WERI-Rb-1 (cell line): ENCODE measurements at regions not wholly inside any gene's neighbourhood (a gene's known extent, or its start where the extent isn't known, plus 50 kb on each side); places are given as distances from the start of the nearest gene placed in this dataset.

Source experiments
- DNase-seq: peaks from one replicate; pipeline ENCODE4 v3.0.0-alpha.2; 2020
- H3K27ac ChIP-seq: fragments of 250-450 bp; sonication (Bioruptor Pico); 2 replicates; pipeline ENCODE4 v1.5.1; 2020; ENCODE audit warnings: mild to moderate bottlenecking, moderate library complexity
- H3K27me3 ChIP-seq: fragments of 250-450 bp; sonication (Bioruptor Pico); 2 replicates; pipeline ENCODE4 v1.5.1; 2021; ENCODE audit warnings: mild to moderate bottlenecking, low read depth, moderate library complexity; ENCODE audit not compliant: insufficient read depth, severe bottlenecking
- H3K36me3 ChIP-seq: fragments of 250-450 bp; sonication (Bioruptor Pico); 2 replicates; pipeline ENCODE4 v1.5.1; 2020; ENCODE audit warnings: mild to moderate bottlenecking, moderate library complexity
- H3K4me3 ChIP-seq: 2 replicates; pipeline ENCODE4 v1.5.1; 2011; ENCODE audit warnings: low read depth, mild to moderate bottlenecking, control low read depth, low read length
- H3K9me3 ChIP-seq: fragments of 250-450 bp; sonication (Bioruptor Pico); 2 replicates; pipeline ENCODE4 v1.5.1; 2021; ENCODE audit warnings: mild to moderate bottlenecking, moderate library complexity; ENCODE audit not compliant: severe bottlenecking
- TF ChIP-seq, protein P1 (sequence below): IDR thresholded peaks from 2 replicates; pipeline ENCODE4 v1.5.1; 2011; ENCODE audit warnings: low read depth, mild to moderate bottlenecking, control low read depth, inconsistent platforms, low read length

DNA sequence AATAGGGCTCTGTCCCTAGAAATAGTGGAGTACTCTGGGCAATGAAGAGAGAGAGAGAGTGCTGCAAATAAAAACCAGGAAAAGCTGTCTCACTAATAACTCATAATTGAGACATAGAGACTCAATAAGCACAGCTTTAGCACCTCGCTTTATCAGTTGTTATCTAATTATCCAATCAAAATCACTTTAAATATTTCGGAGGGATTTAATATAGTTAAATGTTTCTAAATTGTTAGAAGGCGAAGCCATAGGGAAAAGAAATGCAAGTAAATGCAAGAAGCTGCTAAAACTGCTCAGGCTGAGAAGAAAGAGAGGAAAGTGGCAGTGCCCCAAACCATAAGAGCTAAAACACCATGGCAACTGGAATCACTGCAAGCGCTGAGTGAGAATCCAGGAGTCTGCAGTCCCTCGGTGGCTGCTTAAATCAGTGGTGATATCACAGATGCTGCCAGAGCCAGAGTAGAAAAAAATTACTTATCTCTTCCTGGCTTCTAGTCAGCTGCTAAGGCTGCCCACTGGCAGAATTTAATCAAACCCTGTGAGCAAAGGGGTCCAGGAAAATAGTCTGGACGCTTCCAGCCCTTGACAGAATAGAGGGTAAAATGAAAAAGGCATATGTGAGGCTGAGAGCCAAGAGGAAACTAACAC is 150.4 kb upstream of the CHRM2 start:
- no peak overlapping the region for H3K4me3 ChIP-seq
- no peaks in the 10 kb centered on the region for H3K36me3 ChIP-seq
- no peaks in the 10 kb centered on the region for H3K9me3 ChIP-seq
- TF ChIP-seq, protein P1, sequence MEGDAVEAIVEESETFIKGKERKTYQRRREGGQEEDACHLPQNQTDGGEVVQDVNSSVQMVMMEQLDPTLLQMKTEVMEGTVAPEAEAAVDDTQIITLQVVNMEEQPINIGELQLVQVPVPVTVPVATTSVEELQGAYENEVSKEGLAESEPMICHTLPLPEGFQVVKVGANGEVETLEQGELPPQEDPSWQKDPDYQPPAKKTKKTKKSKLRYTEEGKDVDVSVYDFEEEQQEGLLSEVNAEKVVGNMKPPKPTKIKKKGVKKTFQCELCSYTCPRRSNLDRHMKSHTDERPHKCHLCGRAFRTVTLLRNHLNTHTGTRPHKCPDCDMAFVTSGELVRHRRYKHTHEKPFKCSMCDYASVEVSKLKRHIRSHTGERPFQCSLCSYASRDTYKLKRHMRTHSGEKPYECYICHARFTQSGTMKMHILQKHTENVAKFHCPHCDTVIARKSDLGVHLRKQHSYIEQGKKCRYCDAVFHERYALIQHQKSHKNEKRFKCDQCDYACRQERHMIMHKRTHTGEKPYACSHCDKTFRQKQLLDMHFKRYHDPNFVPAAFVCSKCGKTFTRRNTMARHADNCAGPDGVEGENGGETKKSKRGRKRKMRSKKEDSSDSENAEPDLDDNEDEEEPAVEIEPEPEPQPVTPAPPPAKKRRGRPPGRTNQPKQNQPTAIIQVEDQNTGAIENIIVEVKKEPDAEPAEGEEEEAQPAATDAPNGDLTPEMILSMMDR: no peak
- DNase-seq: no peak
- H3K27ac ChIP-seq: no peak overlapping the region
- no peaks in the 10 kb centered on the region for H3K27me3 ChIP-seq

DNA sequence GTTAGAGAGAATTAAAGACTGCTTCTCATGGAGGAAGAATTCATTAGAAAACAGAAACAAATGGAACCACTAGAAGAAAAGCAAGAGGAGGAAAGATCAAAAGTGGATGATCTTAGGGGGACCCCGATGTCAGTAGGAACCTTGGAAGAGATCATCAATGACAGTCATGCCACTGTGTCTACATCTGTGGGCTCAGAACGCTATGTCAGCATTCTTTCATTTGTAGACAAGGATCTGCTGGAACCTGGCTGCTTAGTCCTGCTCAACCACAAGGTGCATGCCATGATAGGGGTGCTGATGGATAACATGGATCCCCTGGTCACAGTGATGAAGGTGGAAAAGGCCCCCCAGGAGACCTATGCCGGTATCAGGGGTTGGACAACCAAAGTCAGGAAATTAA is 154.4 kb upstream of the CHRM2 start:
- no peak for DNase-seq
- Histone ChIP-seq H3K9me3 (no peaks in the 10 kb centered on the region), H3K36me3 (no peaks in the 10 kb centered on the region), H3K27me3 (no peaks in the 10 kb centered on the region), H3K4me3 (no peak overlapping the region), H3K27ac (no peak overlapping the region)
- TF ChIP-seq, protein P1: no peak

DNA sequence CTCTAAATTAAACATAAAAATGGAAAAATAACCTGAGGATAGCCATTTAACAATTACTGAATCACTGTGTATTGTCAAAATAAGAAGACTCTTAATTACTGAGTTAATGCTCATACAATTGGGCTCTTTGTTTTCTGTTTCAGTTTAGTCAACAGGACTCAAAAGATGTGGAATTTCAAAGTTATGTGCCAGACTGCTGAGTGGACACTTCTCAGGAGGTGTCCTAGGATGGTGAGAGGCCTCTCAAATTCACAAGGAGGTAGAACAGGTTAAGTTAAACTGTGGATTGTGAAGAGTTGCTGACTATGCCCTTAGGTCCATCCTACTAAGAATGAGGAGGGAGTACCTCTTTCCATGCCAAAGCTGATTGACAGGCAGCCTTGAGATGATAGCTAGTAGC is 157.7 kb upstream of the CHRM2 start:
- Histone ChIP-seq H3K4me3 (no peak overlapping the region), H3K27me3 (no peaks in the 10 kb centered on the region), H3K27ac (no peak overlapping the region), H3K36me3 (no peaks in the 10 kb centered on the region), H3K9me3 (no peaks in the 10 kb centered on the region)
- TF ChIP-seq, protein P1: no peak
- DNase-seq: no peak

DNA sequence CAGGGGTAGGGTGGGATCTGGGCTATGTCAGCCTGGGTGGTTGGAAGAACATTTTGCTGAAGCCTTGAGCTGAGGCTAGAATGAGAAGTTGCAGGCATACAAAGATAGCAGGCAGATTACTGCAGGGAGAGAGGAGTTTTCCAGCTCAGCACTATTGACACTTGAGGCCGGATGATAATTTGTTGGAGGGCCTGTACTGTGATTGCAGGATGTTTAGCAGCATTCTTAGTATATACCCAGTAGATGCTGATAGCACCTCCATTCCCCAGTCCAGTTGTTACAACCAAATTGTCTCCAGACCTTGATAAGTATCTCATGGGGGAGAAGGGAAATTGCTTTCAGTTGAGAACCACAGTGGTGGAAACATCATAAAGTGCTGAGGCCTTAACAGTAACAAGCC is 158.6 kb upstream of the CHRM2 start:
- Histone ChIP-seq H3K9me3 (no peaks in the 10 kb centered on the region), H3K27ac (no peak overlapping the region), H3K4me3 (no peak overlapping the region), H3K27me3 (no peaks in the 10 kb centered on the region), H3K36me3 (no peaks in the 10 kb centered on the region)
- no peak for DNase-seq
- TF ChIP-seq, protein P1: no peak

DNA sequence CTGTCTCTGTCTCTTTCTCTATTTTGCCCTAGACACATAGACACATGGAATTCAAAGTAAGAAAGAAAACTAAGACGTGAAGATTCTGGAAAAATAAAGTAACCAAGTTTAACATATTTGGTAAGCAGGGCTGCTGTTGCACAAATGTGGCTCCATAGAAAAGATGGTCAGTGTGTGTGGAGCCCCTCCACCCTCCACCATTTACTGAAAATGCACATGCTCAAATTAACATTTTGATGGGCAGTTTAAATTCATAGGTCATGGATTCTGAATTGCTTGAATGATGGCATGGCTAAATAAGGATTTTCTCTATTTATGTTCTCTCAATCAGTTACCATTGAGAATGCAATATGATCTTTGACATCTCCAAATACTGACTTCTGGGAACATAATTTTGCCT is 165.5 kb upstream of the CHRM2 start:
- TF ChIP-seq, protein P1: no peak
- no peak for DNase-seq
- Histone ChIP-seq H3K27me3 (no peaks in the 10 kb centered on the region), H3K27ac (no peak overlapping the region), H3K36me3 (no peaks in the 10 kb centered on the region), H3K9me3 (no peaks in the 10 kb centered on the region), H3K4me3 (no peak overlapping the region)

DNA sequence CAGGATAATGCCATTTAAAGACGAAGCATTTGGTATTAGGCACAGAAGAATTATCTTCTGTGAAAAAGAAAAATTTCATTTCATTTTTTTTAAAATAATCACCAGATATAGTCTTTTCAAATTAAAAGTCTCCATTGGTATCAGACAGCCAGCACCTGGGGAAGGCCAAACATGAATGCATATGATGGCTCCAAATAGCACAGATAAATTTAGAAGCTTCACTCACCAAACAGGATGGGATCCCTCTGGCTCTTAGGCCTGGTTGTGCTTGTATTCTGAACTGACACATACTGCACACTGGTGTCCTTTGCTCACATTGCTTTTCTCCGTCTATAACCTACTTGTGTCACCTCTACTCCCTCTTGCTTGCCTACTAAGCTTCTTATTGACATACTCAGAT is 169.5 kb upstream of the CHRM2 start:
- no peaks in the 10 kb centered on the region for H3K9me3 ChIP-seq
- TF ChIP-seq, protein P1: no peak
- H3K36me3 ChIP-seq: no peaks in the 10 kb centered on the region
- no peak overlapping the region for H3K27ac ChIP-seq
- DNase-seq: no peak
- no peaks in the 10 kb centered on the region for H3K27me3 ChIP-seq
- H3K4me3 ChIP-seq: no peak overlapping the region
